Mammary epithelial cell (primary cell): ENCODE measurements at regions not wholly inside any gene's neighbourhood (a gene's known extent, or its start where the extent isn't known, plus 50 kb on each side); places are given as distances from the start of the nearest gene placed in this dataset.

ENCODE experiments used
- EZH2 ChIP-seq: IDR thresholded peaks from 2 replicates; pipeline ENCODE4 v1.6.1; 2012; ENCODE audit warnings: low read length, inconsistent platforms, borderline replicate concordance
- TF ChIP-seq, protein P1 (sequence below), 2 donors: IDR thresholded peaks in 1 of 2; conservative IDR thresholded peaks in 1 of 2; 2 replicates each; pipeline ENCODE4 v1.5.1; 2011 to 2012; ENCODE audit warnings: inconsistent platforms in 2 of 2, low read length in 2 of 2, mild to moderate bottlenecking in 2 of 2, control low read depth in 1 of 2, low read depth in 1 of 2; ENCODE audit not compliant: insufficient read depth in 1 of 2; ENCODE audit errors: extremely low read depth in 1 of 2

- TF ChIP-seq, protein P1, sequence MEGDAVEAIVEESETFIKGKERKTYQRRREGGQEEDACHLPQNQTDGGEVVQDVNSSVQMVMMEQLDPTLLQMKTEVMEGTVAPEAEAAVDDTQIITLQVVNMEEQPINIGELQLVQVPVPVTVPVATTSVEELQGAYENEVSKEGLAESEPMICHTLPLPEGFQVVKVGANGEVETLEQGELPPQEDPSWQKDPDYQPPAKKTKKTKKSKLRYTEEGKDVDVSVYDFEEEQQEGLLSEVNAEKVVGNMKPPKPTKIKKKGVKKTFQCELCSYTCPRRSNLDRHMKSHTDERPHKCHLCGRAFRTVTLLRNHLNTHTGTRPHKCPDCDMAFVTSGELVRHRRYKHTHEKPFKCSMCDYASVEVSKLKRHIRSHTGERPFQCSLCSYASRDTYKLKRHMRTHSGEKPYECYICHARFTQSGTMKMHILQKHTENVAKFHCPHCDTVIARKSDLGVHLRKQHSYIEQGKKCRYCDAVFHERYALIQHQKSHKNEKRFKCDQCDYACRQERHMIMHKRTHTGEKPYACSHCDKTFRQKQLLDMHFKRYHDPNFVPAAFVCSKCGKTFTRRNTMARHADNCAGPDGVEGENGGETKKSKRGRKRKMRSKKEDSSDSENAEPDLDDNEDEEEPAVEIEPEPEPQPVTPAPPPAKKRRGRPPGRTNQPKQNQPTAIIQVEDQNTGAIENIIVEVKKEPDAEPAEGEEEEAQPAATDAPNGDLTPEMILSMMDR (conservative IDR thresholded peaks at IDR 0.05 in 1 of 2, IDR thresholded peaks at IDR 0.05 in 1 of 2; ENCODE audit: extremely low read depth in 1 of 2, insufficient read depth in 1 of 2, low read depth in 1 of 2, low read length in 2 of 2), result no peak
- TF ChIP-seq EZH2, result no peak
Measured at GRCh38 chr7:91710881-91711280, 169.6 kb downstream of the MTERF1 start.
